ENCODE measurements at regions not wholly inside any gene's neighbourhood (a gene's known extent, or its start where the extent isn't known, plus 50 kb on each side); places are given as distances from the start of the nearest gene placed in this dataset.

DNA sequence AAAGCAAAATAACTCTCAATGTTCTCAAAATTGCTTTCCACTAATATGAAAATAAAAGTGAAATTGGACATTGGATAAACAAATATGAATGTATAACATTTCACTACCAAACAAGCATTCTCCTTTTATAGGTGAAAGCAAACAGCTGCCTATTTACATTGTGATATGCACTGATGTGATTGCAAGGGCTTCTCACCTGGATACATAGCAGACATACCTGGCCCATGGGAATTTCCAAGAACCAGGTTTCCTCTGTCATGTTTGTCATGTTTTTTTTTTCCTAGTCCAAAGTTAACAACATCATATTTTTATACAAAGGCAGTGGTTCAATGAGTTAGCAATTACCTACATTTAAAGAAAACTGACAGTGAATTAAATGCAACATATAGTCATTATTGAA is 228.5 kb downstream of the ANKRD50 start:
- TF ChIP-seq CTCF (conservative IDR thresholded peaks at IDR 0.05 in 1 of 2, IDR thresholded peaks at IDR 0.05 in 1 of 2; ENCODE audit: low read depth in 1 of 2, low read length in 2 of 2) (no peak), EZH2 (IDR thresholded peaks at IDR 0.05; ENCODE audit: low read length, missing control alignments) (no peak)

Data from fibroblast of lung (primary cell).